ENCODE measurements at regions not wholly inside any gene's neighbourhood (a gene's known extent, or its start where the extent isn't known, plus 50 kb on each side); places are given as distances from the start of the nearest gene placed in this dataset.

GRCh38 chr6:156250593-156250992 lies 526.6 kb upstream of the ARID1B start (continued):
- TF ChIP-seq CSDC2 (CRISPR knock-in tag; IDR thresholded peaks at IDR 0.05), result no peak
- no peak for TF ChIP-seq BACH2 (CRISPR knock-in tag; IDR thresholded peaks at IDR 0.05; ENCODE audit: borderline replicate concordance)
- TF ChIP-seq ZFP30 (CRISPR knock-in tag; IDR thresholded peaks at IDR 0.05), result no peak
- TF ChIP-seq TSHZ2 (CRISPR knock-in tag; IDR thresholded peaks at IDR 0.05), result no peak

DNA sequence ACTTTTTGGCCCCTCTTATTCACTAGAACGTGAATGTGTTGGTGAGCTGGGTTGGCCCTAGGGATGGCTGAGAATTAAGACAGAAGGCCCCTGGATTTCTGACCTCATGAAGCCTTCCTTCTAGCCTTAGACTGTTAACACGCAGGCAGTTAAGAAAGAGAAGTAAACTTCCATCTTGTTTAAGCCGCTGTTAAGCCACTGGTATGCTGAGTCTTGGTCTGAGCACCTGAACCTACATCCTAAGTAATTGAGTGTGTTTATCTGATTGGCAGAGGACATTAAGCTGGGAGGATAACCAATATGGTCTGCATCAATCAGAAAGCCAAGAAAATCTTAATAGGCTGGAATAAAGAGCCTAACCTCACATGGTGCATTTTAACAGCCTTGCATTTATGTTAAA lies 535.0 kb upstream of the ARID1B start:
- TF ChIP-seq BACH2 (CRISPR knock-in tag; IDR thresholded peaks at IDR 0.05; ENCODE audit: borderline replicate concordance) (no peak), OSR1 (CRISPR knock-in tag; IDR thresholded peaks at IDR 0.05) (no peak)
- no peak for ATAC-seq

GRCh38 chr6:156231026-156231765 lies 546.0 kb upstream of the ARID1B start:
- no peak for ATAC-seq

DNA sequence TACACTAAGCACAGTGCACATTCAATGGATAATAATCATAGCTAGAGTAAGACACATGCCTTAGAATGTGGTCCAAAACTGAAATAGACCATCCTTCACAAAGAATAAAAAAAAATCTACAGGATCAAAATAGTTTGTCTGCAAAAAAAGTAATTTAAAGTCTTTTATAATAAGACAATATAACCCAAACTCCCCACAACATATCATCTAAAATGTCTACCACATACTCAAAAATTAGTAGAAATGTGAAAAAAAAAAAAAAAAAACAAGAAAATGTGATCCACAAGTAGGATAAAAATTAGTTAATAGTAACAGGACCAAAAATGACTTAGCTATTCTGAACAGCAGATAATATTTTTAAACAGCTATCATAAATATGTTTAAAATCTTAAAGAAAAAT lies 557.2 kb upstream of the ARID1B start:
- no peak for ATAC-seq
- TF ChIP-seq TSHZ2 (CRISPR knock-in tag; IDR thresholded peaks at IDR 0.05) (no peak), ZC3H10 (CRISPR knock-in tag; IDR thresholded peaks at IDR 0.05) (no peak), ESRRG (CRISPR knock-in tag; IDR thresholded peaks at IDR 0.05) (no peak), CSDC2 (CRISPR knock-in tag; IDR thresholded peaks at IDR 0.05) (no peak), TOX (CRISPR knock-in tag; IDR thresholded peaks at IDR 0.05; ENCODE audit: borderline replicate concordance) (no peak), ZFP30 (CRISPR knock-in tag; IDR thresholded peaks at IDR 0.05) (no peak), PPARA (CRISPR knock-in tag; IDR thresholded peaks at IDR 0.05; ENCODE audit: borderline replicate concordance) (no peak), ZNF8 (CRISPR knock-in tag; IDR thresholded peaks at IDR 0.05) (no peak), ZNF565 (CRISPR knock-in tag; conservative IDR thresholded peaks at IDR 0.05; ENCODE audit: low read depth) (no peak), ZFP3 (CRISPR knock-in tag; IDR thresholded peaks at IDR 0.05) (no peak), GLIS3 (CRISPR knock-in tag; IDR thresholded peaks at IDR 0.05) (no peak), OSR1 (CRISPR knock-in tag; IDR thresholded peaks at IDR 0.05) (no peak), ISL1 (CRISPR knock-in tag; IDR thresholded peaks at IDR 0.05) (no peak), CSRNP3 (CRISPR knock-in tag; IDR thresholded peaks at IDR 0.05) (no peak), RARB (CRISPR knock-in tag; IDR thresholded peaks at IDR 0.05) (no peak)

More at GRCh38 chr6:156231026-156231765, 546.0 kb upstream of the ARID1B start:
- TF ChIP-seq ESRRG (CRISPR knock-in tag; IDR thresholded peaks at IDR 0.05) (no peak), ZC3H10 (CRISPR knock-in tag; IDR thresholded peaks at IDR 0.05) (no peak), PPARA (CRISPR knock-in tag; IDR thresholded peaks at IDR 0.05; ENCODE audit: borderline replicate concordance) (no peak), ZNF70 (CRISPR knock-in tag; IDR thresholded peaks at IDR 0.05) (no peak), CSDC2 (CRISPR knock-in tag; IDR thresholded peaks at IDR 0.05) (no peak), ZFP3 (CRISPR knock-in tag; IDR thresholded peaks at IDR 0.05) (no peak), ISL1 (CRISPR knock-in tag; IDR thresholded peaks at IDR 0.05) (no peak)
- TF ChIP-seq, protein P1, sequence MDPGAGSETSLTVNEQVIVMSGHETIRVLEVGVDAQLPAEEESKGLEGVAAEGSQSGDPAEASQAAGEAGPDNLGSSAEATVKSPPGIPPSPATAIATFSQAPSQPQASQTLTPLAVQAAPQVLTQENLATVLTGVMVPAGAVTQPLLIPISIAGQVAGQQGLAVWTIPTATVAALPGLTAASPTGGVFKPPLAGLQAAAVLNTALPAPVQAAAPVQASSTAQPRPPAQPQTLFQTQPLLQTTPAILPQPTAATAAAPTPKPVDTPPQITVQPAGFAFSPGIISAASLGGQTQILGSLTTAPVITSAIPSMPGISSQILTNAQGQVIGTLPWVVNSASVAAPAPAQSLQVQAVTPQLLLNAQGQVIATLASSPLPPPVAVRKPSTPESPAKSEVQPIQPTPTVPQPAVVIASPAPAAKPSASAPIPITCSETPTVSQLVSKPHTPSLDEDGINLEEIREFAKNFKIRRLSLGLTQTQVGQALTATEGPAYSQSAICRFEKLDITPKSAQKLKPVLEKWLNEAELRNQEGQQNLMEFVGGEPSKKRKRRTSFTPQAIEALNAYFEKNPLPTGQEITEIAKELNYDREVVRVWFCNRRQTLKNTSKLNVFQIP (CRISPR knock-in tag; IDR thresholded peaks at IDR 0.05; ENCODE audit: borderline replicate concordance, low read depth), result no peak
- TF ChIP-seq, protein P2, sequence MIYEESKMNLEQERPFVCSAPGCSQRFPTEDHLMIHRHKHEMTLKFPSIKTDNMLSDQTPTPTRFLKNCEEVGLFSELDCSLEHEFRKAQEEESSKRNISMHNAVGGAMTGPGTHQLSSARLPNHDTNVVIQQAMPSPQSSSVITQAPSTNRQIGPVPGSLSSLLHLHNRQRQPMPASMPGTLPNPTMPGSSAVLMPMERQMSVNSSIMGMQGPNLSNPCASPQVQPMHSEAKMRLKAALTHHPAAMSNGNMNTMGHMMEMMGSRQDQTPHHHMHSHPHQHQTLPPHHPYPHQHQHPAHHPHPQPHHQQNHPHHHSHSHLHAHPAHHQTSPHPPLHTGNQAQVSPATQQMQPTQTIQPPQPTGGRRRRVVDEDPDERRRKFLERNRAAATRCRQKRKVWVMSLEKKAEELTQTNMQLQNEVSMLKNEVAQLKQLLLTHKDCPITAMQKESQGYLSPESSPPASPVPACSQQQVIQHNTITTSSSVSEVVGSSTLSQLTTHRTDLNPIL (CRISPR knock-in tag; IDR thresholded peaks at IDR 0.05; ENCODE audit: low read depth), result no peak
